NCI-H1105 (cell line): ENCODE measurements at regions not wholly inside any gene's neighbourhood (a gene's known extent, or its start where the extent isn't known, plus 50 kb on each side); places are given as distances from the start of the nearest gene placed in this dataset.
"Not testable (repeated sequence)": the region's sequence is repeated elsewhere in the genome, so short reads cannot be mapped to it uniquely, and the experiment has no call there.

Experiments
- DNase-seq: peaks from one replicate; lab custom pipeline; 2025; lab: John Stamatoyannopoulos, UW

- DNase-seq = no peak
These were observed 1564.9 kb downstream of the OLFM4 start for GRCh38 chr13:54593504-54593903.

GRCh38 chr13:54597540-54598088 is 1569.0 kb downstream of the OLFM4 start:
- DNase-seq = no peak

- DNase-seq = no peak
These were observed 1570.8 kb downstream of the OLFM4 start for GRCh38 chr13:54599413-54599812.

- no peak for DNase-seq
These were observed 1578.3 kb downstream of the OLFM4 start for GRCh38 chr13:54606944-54607343.

- no peak for DNase-seq
These were observed 1578.8 kb downstream of the OLFM4 start for GRCh38 chr13:54607421-54607820.

- DNase-seq = no peak
These were observed 1582.8 kb downstream of the OLFM4 start for GRCh38 chr13:54611390-54611789.

GRCh38 chr13:54614726-54615125 is 1586.1 kb downstream of the OLFM4 start:
- DNase-seq = no peak

- not testable (repeated sequence) for DNase-seq
These were observed 1597.9 kb downstream of the OLFM4 start for GRCh38 chr13:54626504-54626903.

- DNase-seq = no peak
These were observed 1599.2 kb downstream of the OLFM4 start for GRCh38 chr13:54627646-54628372.

- no peak for DNase-seq
These were observed 1599.8 kb downstream of the OLFM4 start for GRCh38 chr13:54628383-54628782.

- no peak for DNase-seq
These were observed 1604.8 kb downstream of the OLFM4 start for GRCh38 chr13:54633456-54633855.

GRCh38 chr13:54636231-54636630 is 1607.6 kb downstream of the OLFM4 start:
- no peak for DNase-seq

- DNase-seq = no peak
These were observed 1608.8 kb downstream of the OLFM4 start for GRCh38 chr13:54637366-54637765.

- DNase-seq = no peak
These were observed 1612.1 kb downstream of the OLFM4 start for GRCh38 chr13:54640719-54641118.

GRCh38 chr13:54643863-54644262 is 1615.2 kb downstream of the OLFM4 start:
- no peak for DNase-seq

GRCh38 chr13:54647275-54647674 is 1618.7 kb downstream of the OLFM4 start:
- no peak for DNase-seq

GRCh38 chr13:54657588-54657987 is 1629.0 kb downstream of the OLFM4 start:
- DNase-seq = no peak

- no peak for DNase-seq
These were observed 1630.2 kb downstream of the OLFM4 start for GRCh38 chr13:54658771-54659170.

- no peak for DNase-seq
These were observed 1631.7 kb downstream of the OLFM4 start for GRCh38 chr13:54660277-54660676.

GRCh38 chr13:54676526-54677113 is 1648.0 kb downstream of the OLFM4 start:
- DNase-seq = no peak

GRCh38 chr13:54682184-54682583 is 1653.6 kb downstream of the OLFM4 start:
- DNase-seq = no peak

- no peak for DNase-seq
These were observed 1658.6 kb downstream of the OLFM4 start for GRCh38 chr13:54687173-54687572.

- DNase-seq = no peak
These were observed 1671.2 kb downstream of the OLFM4 start for GRCh38 chr13:54699831-54700230.

GRCh38 chr13:54705738-54706137 is 1677.1 kb downstream of the OLFM4 start:
- DNase-seq = no peak
